Adipocyte (in vitro differentiated cells): ENCODE measurements at regions not wholly inside any gene's neighbourhood (a gene's known extent, or its start where the extent isn't known, plus 50 kb on each side); places are given as distances from the start of the nearest gene placed in this dataset.

Experiments used
- DNase-seq: peaks from one replicate; pipeline ENCODE4 v3.0.0-alpha.2; 2015; ENCODE audit warnings: low read depth
- H3K27me3 ChIP-seq: replicated peaks from 2 replicates; pipeline ENCODE4 v1.7.0; 2013; ENCODE audit warnings: mild to moderate bottlenecking, low read length, moderate library complexity; ENCODE audit not compliant: control insufficient read depth, insufficient read depth
- H3K36me3 ChIP-seq: 2 replicates; pipeline ENCODE4 v1.7.0; 2013; ENCODE audit warnings: low read length, mild to moderate bottlenecking, moderate library complexity; ENCODE audit not compliant: control insufficient read depth, insufficient read depth, severe bottlenecking
- H3K4me1 ChIP-seq: 2 replicates; pipeline ENCODE4 v1.7.0; 2013; ENCODE audit warnings: mild to moderate bottlenecking, low read length, moderate library complexity; ENCODE audit not compliant: control insufficient read depth, insufficient read depth
- H3K4me3 ChIP-seq: 2 replicates; pipeline ENCODE4 v1.7.0; 2013; ENCODE audit warnings: mild to moderate bottlenecking, low read length, moderate library complexity
- H3K9ac ChIP-seq: 2 replicates; pipeline ENCODE4 v1.7.0; 2013; ENCODE audit warnings: mild to moderate bottlenecking, low read length, moderate library complexity
- H3K9me3 ChIP-seq: 2 replicates; pipeline ENCODE4 v1.7.0; 2013; ENCODE audit warnings: mild to moderate bottlenecking, low read length, moderate library complexity; ENCODE audit not compliant: control insufficient read depth

DNA sequence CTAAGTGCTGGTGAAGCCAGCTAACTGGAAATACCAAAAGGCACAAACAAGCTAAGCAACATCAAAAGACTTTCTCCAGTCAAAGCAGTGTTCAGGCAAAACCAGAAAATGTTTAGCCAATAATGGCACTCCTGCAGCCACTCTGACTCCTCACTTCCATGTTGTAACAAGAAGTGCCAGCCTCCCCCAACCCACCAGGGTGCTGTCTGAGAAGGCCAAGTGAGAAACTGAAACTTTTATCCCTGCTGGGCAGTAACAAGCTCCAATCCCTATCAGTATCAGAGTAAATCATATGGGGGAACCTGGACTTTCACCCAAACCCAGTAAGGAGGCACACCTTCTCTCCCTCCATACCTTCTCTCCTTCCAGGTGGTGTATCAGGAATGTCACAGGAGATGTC, 414.8 kb upstream of the NMUR2 start:
- Histone ChIP-seq H3K36me3 (no peaks in the 10 kb centered on the region), H3K4me1 (no peaks in the 10 kb centered on the region), H3K27me3 (no peaks in the 10 kb centered on the region), H3K9ac (no peak overlapping the region), H3K9me3 (no peaks in the 10 kb centered on the region), H3K4me3 (no peak overlapping the region)
- no peak for DNase-seq

DNA sequence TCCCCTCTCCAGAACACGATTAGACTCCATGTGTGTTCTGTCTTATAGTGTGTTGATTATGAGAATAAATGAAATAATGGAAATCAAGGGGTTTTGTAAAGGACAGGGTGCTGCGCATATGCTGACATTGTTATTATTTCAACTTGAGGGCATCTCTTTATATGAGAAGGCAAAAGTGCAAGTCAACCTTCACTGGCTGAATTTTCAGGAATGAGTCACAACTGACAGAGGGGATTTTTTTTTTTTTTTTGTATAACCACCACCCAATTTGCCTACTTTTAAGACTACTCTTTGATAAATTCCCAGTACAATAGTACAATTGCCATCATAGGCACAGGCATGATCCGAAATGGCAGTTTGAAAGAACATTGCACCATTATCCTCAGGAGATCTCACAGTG, 419.2 kb upstream of the NMUR2 start:
- Histone ChIP-seq H3K9me3 (no peaks in the 10 kb centered on the region), H3K4me1 (no peaks in the 10 kb centered on the region), H3K27me3 (no peaks in the 10 kb centered on the region), H3K36me3 (no peaks in the 10 kb centered on the region), H3K9ac (no peak overlapping the region), H3K4me3 (no peak overlapping the region)
- DNase-seq = no peak

DNA sequence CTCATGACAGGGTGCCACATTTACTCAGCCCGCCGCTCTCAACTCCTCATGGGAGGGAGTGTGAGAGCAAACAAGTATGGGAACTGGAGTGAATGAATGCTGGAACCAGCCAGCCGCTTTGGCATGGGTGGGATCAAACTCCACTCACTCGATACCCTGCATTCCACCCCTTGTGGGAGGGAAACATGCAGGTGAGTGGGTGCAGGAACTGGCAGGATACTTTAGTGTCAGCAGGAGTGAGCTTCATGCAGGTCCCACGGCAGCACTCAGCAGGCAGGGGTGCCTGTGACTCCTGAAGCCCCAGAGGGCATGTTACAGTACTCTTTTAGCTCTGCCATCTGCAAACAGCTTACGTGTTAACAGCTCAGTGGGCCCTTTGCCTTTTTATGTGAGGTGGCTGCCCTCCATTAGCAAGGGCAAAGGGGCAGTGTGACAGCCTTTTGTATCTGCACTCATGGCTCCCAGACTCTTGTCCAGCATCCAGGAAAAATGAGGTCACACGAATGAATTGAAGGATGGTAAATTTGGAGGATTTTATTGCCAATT, 433.2 kb upstream of the NMUR2 start:
- no peaks in the 10 kb centered on the region for H3K27me3 ChIP-seq
- H3K9me3 ChIP-seq = peaks cover 3% of the 10 kb centered on the region
- no peaks in the 10 kb centered on the region for H3K4me1 ChIP-seq
- H3K36me3 ChIP-seq = no peaks in the 10 kb centered on the region
- no peak overlapping the region for H3K4me3 ChIP-seq
- H3K9ac ChIP-seq = no peak overlapping the region
- no peak for DNase-seq

DNA sequence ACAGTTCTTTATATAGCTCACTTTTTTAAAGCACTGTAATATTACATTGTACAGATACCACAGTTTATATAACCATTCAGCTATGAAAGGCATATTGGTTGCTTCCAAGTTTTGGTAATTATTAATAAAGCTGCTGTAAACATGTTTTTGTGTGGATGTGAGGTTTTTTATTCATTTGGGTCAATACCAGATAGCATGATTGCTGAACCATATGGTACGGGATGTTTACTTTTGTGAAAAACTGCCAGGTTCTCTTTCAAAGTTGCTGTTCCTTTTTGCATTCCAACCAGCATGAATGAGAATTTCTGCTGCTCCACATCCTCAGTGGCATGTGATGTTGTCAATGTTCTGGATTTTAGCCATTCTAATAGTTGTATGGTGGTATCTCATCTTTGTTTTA, 439.6 kb upstream of the NMUR2 start:
- Histone ChIP-seq H3K36me3 (no peaks in the 10 kb centered on the region), H3K4me3 (no peak overlapping the region), H3K9me3 (peaks cover 3% of the 10 kb centered on the region), H3K27me3 (no peaks in the 10 kb centered on the region), H3K4me1 (no peaks in the 10 kb centered on the region), H3K9ac (no peak overlapping the region)
- DNase-seq = no peak

DNA sequence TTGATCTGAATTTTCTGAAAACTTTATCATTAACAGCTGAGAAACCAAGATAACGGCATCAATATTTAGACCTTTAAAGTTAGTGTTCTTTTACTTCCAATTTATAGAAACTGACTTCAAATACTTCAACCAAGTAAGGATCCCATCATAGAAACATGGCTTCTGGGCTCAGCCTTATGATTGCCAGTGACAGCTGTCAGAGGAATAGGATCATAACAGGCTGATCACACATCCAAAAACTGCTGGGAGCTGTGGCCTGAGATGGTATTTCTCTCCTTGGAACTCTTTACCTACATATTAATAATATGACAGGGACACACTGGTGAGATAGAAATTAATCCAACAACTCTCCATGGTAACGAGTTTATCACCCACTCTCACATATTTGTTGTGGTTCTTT, 448.3 kb upstream of the NMUR2 start:
- no peak overlapping the region for H3K4me3 ChIP-seq
- no peaks in the 10 kb centered on the region for H3K9me3 ChIP-seq
- H3K36me3 ChIP-seq = no peaks in the 10 kb centered on the region
- no peak overlapping the region for H3K9ac ChIP-seq
- no peak for DNase-seq
- H3K27me3 ChIP-seq = no peaks in the 10 kb centered on the region
- H3K4me1 ChIP-seq = no peaks in the 10 kb centered on the region

DNA sequence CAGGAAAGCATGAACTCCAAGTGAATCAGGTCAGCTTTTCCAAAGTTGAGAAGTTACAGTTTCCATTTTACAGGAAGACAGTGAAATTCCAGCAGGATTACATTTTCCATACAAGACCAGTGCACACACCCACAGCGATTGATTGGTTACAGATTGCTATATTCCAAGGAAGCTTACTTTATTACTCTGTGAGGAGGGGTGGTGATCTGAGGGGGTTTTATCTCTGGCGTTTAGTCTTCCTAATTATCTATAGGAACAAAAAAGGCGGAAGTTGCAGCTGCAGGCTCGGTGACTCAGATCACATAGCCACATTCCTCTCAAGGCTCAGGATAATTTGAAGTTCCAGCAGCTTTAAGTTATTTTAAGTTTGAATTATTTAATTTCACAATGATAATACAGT, 450.4 kb upstream of the NMUR2 start:
- Histone ChIP-seq H3K36me3 (no peaks in the 10 kb centered on the region), H3K9me3 (no peaks in the 10 kb centered on the region), H3K27me3 (no peaks in the 10 kb centered on the region), H3K4me3 (no peak overlapping the region), H3K9ac (no peak overlapping the region), H3K4me1 (no peaks in the 10 kb centered on the region)
- no peak for DNase-seq

DNA sequence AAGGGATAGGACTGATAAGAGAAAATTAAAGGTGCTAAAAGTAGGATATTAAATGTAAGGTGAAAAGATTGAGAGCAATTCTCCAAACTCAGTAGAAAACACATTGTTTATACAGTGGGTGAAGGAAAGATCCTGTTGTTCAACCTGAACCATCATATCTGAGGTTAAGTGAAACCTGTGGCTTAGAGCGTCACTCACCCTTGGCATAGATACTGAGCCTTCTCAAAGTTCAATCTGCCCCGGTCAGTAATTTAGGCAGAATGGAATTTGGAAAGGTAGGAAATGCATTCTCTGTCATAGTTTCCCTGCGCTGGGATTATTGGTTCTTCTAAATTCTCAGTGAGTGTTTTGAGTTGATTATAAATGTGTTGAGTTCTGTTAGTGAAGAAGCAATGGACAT, 456.2 kb upstream of the NMUR2 start:
- no peak for DNase-seq
- no peaks in the 10 kb centered on the region for H3K36me3 ChIP-seq

DNA sequence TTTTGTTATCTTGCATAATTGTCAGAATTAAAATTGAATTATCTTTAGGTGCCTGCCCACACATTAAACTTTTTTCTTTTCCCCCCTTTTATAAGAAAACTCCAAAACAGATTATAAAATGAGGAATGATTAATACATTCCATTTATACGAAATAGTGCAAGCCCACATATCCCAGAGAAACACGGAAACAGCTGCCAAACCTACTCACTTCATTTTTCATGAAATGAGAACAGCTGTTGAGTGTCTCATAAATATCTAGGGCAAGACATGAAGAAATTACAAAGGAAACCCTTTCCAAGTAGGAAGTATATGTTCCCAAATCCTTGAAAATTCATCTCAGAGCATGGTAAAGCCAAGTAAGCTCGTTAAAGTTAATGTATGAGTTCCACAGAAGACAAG, 459.4 kb upstream of the NMUR2 start:
- H3K4me3 ChIP-seq = no peak overlapping the region
- H3K9me3 ChIP-seq = peaks cover 4% of the 10 kb centered on the region
- no peak for DNase-seq
- H3K4me1 ChIP-seq = no peaks in the 10 kb centered on the region
- H3K27me3 ChIP-seq = no peaks in the 10 kb centered on the region
- no peak overlapping the region for H3K9ac ChIP-seq
- no peaks in the 10 kb centered on the region for H3K36me3 ChIP-seq

More for the DNA sequence above, 456.2 kb upstream of the NMUR2 start:
- Histone ChIP-seq H3K9me3 (no peaks in the 10 kb centered on the region), H3K27me3 (no peaks in the 10 kb centered on the region), H3K4me3 (no peak overlapping the region), H3K4me1 (no peaks in the 10 kb centered on the region), H3K9ac (no peak overlapping the region)

DNA sequence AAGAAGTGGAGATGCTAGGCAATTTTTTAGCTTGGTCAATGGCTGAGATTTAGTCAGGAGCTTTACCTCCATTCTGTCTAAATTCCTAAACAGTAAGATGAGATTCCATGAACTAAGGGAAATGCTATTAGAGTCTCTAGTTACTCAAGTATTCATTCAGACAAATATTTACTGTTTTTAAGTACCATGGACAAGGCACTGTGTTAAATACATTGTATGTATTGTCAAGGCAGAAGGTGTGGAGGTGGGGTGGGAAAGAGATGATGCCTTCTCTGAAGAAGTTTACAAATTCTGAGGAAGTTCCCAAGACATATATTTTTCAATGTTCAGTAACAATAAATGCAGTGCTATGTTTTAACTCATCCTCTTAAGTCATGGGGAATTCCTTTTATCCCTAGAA, 459.9 kb upstream of the NMUR2 start:
- Histone ChIP-seq H3K9ac (no peak overlapping the region), H3K4me1 (no peaks in the 10 kb centered on the region), H3K4me3 (no peak overlapping the region), H3K9me3 (peaks cover 4% of the 10 kb centered on the region), H3K36me3 (no peaks in the 10 kb centered on the region), H3K27me3 (no peaks in the 10 kb centered on the region)
- peak; percentile 0 for DNase-seq

DNA sequence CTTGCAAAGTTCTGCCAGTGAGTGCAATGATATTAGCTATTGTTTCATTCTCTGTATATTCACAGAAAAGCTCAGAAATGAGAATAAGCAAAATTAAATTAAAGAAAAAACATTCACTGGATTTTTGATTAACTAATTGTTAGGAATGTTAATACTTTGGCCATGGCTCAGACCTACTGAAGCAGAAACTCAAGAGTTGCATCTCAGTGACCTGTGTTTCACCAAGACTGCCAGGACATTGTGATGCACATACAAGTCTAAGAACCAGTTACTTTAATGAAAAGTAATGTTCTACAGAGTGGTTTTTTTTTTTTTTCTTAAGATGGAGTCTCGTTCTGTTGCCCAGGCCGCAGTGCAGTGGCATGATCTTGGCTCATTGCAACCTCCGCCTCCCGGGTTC, 464.9 kb upstream of the NMUR2 start:
- Histone ChIP-seq H3K4me3 (no peak overlapping the region), H3K9me3 (peaks cover 10% of the 10 kb centered on the region)

DNA sequence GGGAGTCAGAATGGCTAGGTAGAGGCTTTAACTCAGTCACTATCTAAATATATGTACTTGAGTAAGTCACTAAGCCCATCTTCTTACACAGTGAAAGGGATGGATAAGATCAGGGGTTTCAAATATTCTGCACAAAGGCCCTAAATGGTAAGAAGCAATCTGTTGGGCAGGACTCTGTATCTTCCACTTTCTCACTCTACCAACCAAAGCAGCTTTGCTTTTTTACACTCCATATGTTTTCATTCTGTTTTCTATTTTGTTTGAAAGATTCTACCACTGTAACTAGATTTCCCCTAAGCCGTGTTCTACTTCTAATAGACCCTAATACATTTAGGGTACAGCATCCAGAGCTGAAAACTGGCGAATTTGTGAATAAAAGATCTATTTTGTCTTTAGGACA, 477.5 kb upstream of the NMUR2 start:
- no peak overlapping the region for H3K4me3 ChIP-seq
- no peak overlapping the region for H3K9ac ChIP-seq
- H3K4me1 ChIP-seq = no peaks in the 10 kb centered on the region
- H3K27me3 ChIP-seq = no peaks in the 10 kb centered on the region
- H3K9me3 ChIP-seq = peaks cover 12% of the 10 kb centered on the region
- DNase-seq = no peak
- H3K36me3 ChIP-seq = no peaks in the 10 kb centered on the region

More for the DNA sequence above, 464.9 kb upstream of the NMUR2 start:
- no peak for DNase-seq
- Histone ChIP-seq H3K4me1 (no peaks in the 10 kb centered on the region), H3K27me3 (no peaks in the 10 kb centered on the region), H3K36me3 (no peaks in the 10 kb centered on the region), H3K9ac (no peak overlapping the region)

DNA sequence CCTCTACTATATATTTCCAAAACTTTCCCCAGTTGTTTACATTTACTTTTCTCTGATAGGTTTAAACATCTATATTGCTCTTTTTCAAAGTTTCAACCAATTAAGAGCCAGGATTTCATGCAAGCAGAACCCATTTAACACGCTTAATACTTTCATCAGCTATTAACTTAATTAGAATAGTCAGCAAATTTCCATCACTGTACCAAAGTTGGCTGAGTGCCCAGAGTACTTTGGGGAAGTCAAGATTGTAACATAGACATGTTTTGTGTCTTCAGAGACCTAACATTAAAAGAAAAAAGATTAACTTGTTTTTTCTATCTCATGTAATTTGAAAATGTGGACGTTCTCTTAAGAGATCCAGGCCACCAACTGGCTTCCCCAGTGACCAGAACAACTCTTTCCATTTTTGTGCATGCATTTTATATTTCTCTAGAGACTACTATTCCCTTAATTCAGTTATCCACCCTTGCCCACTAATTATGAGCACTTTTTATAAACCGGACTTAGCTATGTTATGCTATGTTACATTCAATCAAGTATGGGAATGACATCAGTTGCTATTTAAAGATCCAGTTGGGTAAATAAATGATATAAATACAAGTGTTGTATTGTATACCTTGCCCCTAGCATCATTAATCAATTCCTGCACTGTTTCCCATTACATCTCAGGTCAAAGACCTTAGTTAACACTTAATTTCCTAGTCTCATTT, 478.1 kb upstream of the NMUR2 start:
- Histone ChIP-seq H3K4me3 (no peak overlapping the region), H3K9ac (no peak overlapping the region), H3K4me1 (no peaks in the 10 kb centered on the region), H3K9me3 (peaks cover 12% of the 10 kb centered on the region), H3K27me3 (no peaks in the 10 kb centered on the region), H3K36me3 (no peaks in the 10 kb centered on the region)
- DNase-seq = no peak
